ENCODE measurements at regions not wholly inside any gene's neighbourhood (a gene's known extent, or its start where the extent isn't known, plus 50 kb on each side); places are given as distances from the start of the nearest gene placed in this dataset.

GRCh38 chr18:44556296-44556695 is 124.4 kb upstream of the SETBP1 start:
- no peak for DNase-seq
- Histone ChIP-seq H3K36me3 (ENCODE audit: insufficient read depth in 1 of 2, low read depth in 1 of 2) (no peaks in the 10 kb centered on the region), H3K4me3 (no peak overlapping the region), H3K9me3 (no peaks in the 10 kb centered on the region), H3K27me3 (ENCODE audit: insufficient read depth in 3 of 3, low read length in 2 of 3) (no peaks in the 10 kb centered on the region), H3K27ac (no peak overlapping the region), H3K4me1 (no peaks in the 10 kb centered on the region)
- intact Hi-C loops (cut with DNase I): no loop called here
- WGBS, 3 donors: 38 to 69% (median 59%) methylated on average over 3 of the region's 3 CpGs
- TF ChIP-seq CTCF (IDR thresholded peaks at IDR 0.05): no peak
- ATAC-seq: no peak

- Histone ChIP-seq H3K27ac (no peak overlapping the region), H3K27me3 (ENCODE audit: insufficient read depth in 3 of 3, low read length in 2 of 3) (no peaks in the 10 kb centered on the region), H3K36me3 (ENCODE audit: insufficient read depth in 1 of 2, low read depth in 1 of 2) (no peaks in the 10 kb centered on the region), H3K9me3 (no peaks in the 10 kb centered on the region), H3K4me3 (no peak overlapping the region), H3K4me1 (no peaks in the 10 kb centered on the region)
- DNase-seq: no peak
- ATAC-seq: no peak
- 50 to 65% (median 64%) methylated on average over 2 of the region's 2 CpGs for WGBS, 3 donors
- intact Hi-C loops (cut with DNase I): no loop called here
- no peak for TF ChIP-seq CTCF (IDR thresholded peaks at IDR 0.05)
Measured at GRCh38 chr18:44557616-44558151, 123.0 kb upstream of the SETBP1 start.

GRCh38 chr18:44558767-44559166 is 121.9 kb upstream of the SETBP1 start:
- ATAC-seq (no peak), DNase-seq (no peak)
- WGBS, 3 donors: 41 to 59% (median 45%) methylated on average over 1 of the region's 1 CpG
- no peak for TF ChIP-seq CTCF (IDR thresholded peaks at IDR 0.05)
- H3K4me3 ChIP-seq: no peak overlapping the region
- no peaks in the 10 kb centered on the region for H3K36me3 ChIP-seq (ENCODE audit: insufficient read depth in 1 of 2, low read depth in 1 of 2)
- no peaks in the 10 kb centered on the region for H3K4me1 ChIP-seq
- no peaks in the 10 kb centered on the region for H3K27me3 ChIP-seq (ENCODE audit: insufficient read depth in 3 of 3, low read length in 2 of 3)
- intact Hi-C loops (cut with DNase I): no loop called here
- H3K9me3 ChIP-seq: no peaks in the 10 kb centered on the region
- H3K27ac ChIP-seq: no peak overlapping the region

GRCh38 chr18:44562986-44563385 is 117.7 kb upstream of the SETBP1 start:
- H3K27ac ChIP-seq: no peak overlapping the region
- DNase-seq (no peak), ATAC-seq (no peak)
- H3K27me3 ChIP-seq (ENCODE audit: insufficient read depth in 3 of 3, low read length in 2 of 3): no peaks in the 10 kb centered on the region
- TF ChIP-seq CTCF (IDR thresholded peaks at IDR 0.05): no peak
- H3K4me3 ChIP-seq: no peak overlapping the region
- intact Hi-C loops (cut with DNase I): no loop called here
- no peaks in the 10 kb centered on the region for H3K9me3 ChIP-seq
- WGBS, 3 donors: 43 to 52% (median 48%) methylated on average over 1 of the region's 1 CpG
- H3K36me3 ChIP-seq (ENCODE audit: insufficient read depth in 1 of 2, low read depth in 1 of 2): no peaks in the 10 kb centered on the region
- H3K4me1 ChIP-seq: no peaks in the 10 kb centered on the region

GRCh38 chr18:44564922-44565321 is 115.8 kb upstream of the SETBP1 start:
- TF ChIP-seq CTCF (IDR thresholded peaks at IDR 0.05): no peak
- intact Hi-C loops (cut with DNase I): no loop called here
- no peaks in the 10 kb centered on the region for H3K9me3 ChIP-seq
- H3K27ac ChIP-seq: no peak overlapping the region
- no peaks in the 10 kb centered on the region for H3K4me1 ChIP-seq
- H3K27me3 ChIP-seq (ENCODE audit: insufficient read depth in 3 of 3, low read length in 2 of 3): no peaks in the 10 kb centered on the region
- no peaks in the 10 kb centered on the region for H3K36me3 ChIP-seq (ENCODE audit: insufficient read depth in 1 of 2, low read depth in 1 of 2)
- DNase-seq: no peak
- H3K4me3 ChIP-seq: no peak overlapping the region
- no peak for ATAC-seq
